SK-N-SH treated with all-trans-retinoic acid at 6 μM for 48 hours (cell line): ENCODE measurements at regions not wholly inside any gene's neighbourhood (a gene's known extent, or its start where the extent isn't known, plus 50 kb on each side); places are given as distances from the start of the nearest gene placed in this dataset.

Experiments used
- ARNTL ChIP-seq: fragments of 450-650 bp; formaldehyde crosslinking; IDR thresholded peaks from 2 replicates; pipeline ENCODE4 v1.5.0; 2020; ENCODE audit warnings: low read depth, mild to moderate bottlenecking, moderate library complexity, borderline replicate concordance
- BACH2 ChIP-seq: fragments of 250-450 bp; sonication (Bioruptor Pico); IDR thresholded peaks from 2 replicates; pipeline ENCODE4 v1.9.0; 2021; ENCODE audit warnings: mild to moderate bottlenecking, borderline replicate concordance
- CREB5 ChIP-seq: fragments of 250-450 bp; sonication (Bioruptor Pico); IDR thresholded peaks from 2 replicates; pipeline ENCODE4 v1.5.1; 2020; ENCODE audit warnings: low read depth, mild to moderate bottlenecking, moderate library complexity
- CSDC2 ChIP-seq: fragments of 250-450 bp; sonication (Bioruptor Pico); IDR thresholded peaks from 2 replicates; pipeline ENCODE4 v1.5.0; 2020; ENCODE audit warnings: mild to moderate bottlenecking, moderate library complexity
- GLIS3 ChIP-seq: fragments of 250-450 bp; sonication (Bioruptor Pico); IDR thresholded peaks from 2 replicates; pipeline ENCODE4 v1.5.0; 2020; ENCODE audit warnings: mild to moderate bottlenecking, moderate library complexity
- ISL1 ChIP-seq: fragments of 250-450 bp; sonication (Bioruptor Pico); IDR thresholded peaks from 2 replicates; pipeline ENCODE4 v2.1.2; 2022; ENCODE audit warnings: mild to moderate bottlenecking, moderate library complexity
- OSR1 ChIP-seq: fragments of 250-450 bp; sonication (Bioruptor Pico); IDR thresholded peaks from 2 replicates; pipeline ENCODE4 v1.8.0; 2022; ENCODE audit warnings: moderate library complexity, mild to moderate bottlenecking, inconsistent platforms
- PATZ1 ChIP-seq: fragments of 250-450 bp; sonication (Bioruptor Pico); IDR thresholded peaks from 2 replicates; pipeline ENCODE4 v1.8.0; 2020; ENCODE audit warnings: mild to moderate bottlenecking, moderate library complexity, borderline replicate concordance
- ZFP3 ChIP-seq: fragments of 250-450 bp; sonication (Bioruptor Pico); IDR thresholded peaks from 2 replicates; pipeline ENCODE4 v1.5.0; 2020; ENCODE audit warnings: mild to moderate bottlenecking, moderate library complexity
- ZFP30 ChIP-seq: fragments of 450-650 bp; formaldehyde crosslinking; IDR thresholded peaks from 2 replicates; pipeline ENCODE4 v1.5.0; 2022; ENCODE audit warnings: mild to moderate bottlenecking, moderate library complexity
- ZNF565 ChIP-seq: fragments of 450-650 bp; formaldehyde crosslinking; conservative IDR thresholded peaks from 2 replicates; pipeline ENCODE4 v1.5.0; 2020; ENCODE audit warnings: low read depth, mild to moderate bottlenecking, moderate library complexity
- ZNF70 ChIP-seq: fragments of 450-650 bp; formaldehyde crosslinking; IDR thresholded peaks from 2 replicates; pipeline ENCODE4 v1.5.0; 2020; ENCODE audit warnings: mild to moderate bottlenecking, moderate library complexity
- ZNF8 ChIP-seq: fragments of 450-650 bp; formaldehyde crosslinking; IDR thresholded peaks from 2 replicates; pipeline ENCODE4 v1.5.0; 2020; ENCODE audit warnings: mild to moderate bottlenecking, moderate library complexity
- TF ChIP-seq, protein P1 (sequence below): fragments of 250-450 bp; sonication (Bioruptor Pico); IDR thresholded peaks from 2 replicates; pipeline ENCODE4 v1.5.0; 2020; ENCODE audit warnings: mild to moderate bottlenecking, moderate library complexity

- TF ChIP-seq ZFP30 (CRISPR knock-in tag) (no peak), ZFP3 (CRISPR knock-in tag) (no peak), OSR1 (CRISPR knock-in tag) (no peak), GLIS3 (no peak), BACH2 (CRISPR knock-in tag) (no peak), PATZ1 (CRISPR knock-in tag) (no peak), ZNF8 (no peak), ARNTL (no peak), ISL1 (CRISPR knock-in tag) (no peak), CSDC2 (CRISPR knock-in tag) (no peak), ZNF70 (CRISPR knock-in tag) (no peak), ZNF565 (CRISPR knock-in tag) (no peak), CREB5 (CRISPR knock-in tag) (no peak)
- TF ChIP-seq, protein P1, sequence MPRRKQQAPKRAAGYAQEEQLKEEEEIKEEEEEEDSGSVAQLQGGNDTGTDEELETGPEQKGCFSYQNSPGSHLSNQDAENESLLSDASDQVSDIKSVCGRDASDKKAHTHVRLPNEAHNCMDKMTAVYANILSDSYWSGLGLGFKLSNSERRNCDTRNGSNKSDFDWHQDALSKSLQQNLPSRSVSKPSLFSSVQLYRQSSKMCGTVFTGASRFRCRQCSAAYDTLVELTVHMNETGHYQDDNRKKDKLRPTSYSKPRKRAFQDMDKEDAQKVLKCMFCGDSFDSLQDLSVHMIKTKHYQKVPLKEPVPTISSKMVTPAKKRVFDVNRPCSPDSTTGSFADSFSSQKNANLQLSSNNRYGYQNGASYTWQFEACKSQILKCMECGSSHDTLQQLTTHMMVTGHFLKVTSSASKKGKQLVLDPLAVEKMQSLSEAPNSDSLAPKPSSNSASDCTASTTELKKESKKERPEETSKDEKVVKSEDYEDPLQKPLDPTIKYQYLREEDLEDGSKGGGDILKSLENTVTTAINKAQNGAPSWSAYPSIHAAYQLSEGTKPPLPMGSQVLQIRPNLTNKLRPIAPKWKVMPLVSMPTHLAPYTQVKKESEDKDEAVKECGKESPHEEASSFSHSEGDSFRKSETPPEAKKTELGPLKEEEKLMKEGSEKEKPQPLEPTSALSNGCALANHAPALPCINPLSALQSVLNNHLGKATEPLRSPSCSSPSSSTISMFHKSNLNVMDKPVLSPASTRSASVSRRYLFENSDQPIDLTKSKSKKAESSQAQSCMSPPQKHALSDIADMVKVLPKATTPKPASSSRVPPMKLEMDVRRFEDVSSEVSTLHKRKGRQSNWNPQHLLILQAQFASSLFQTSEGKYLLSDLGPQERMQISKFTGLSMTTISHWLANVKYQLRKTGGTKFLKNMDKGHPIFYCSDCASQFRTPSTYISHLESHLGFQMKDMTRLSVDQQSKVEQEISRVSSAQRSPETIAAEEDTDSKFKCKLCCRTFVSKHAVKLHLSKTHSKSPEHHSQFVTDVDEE (CRISPR knock-in tag), result no peak
Measured at GRCh38 chr6:149139782-149140136, 177.8 kb upstream of the TAB2 start.
